SU-DHL-6 (cell line): ENCODE measurements at regions not wholly inside any gene's neighbourhood (a gene's known extent, or its start where the extent isn't known, plus 50 kb on each side); places are given as distances from the start of the nearest gene placed in this dataset.

Experiments
- H2AFZ ChIP-seq: fragments of 200-600 bp; sonication (generic); 2 replicates; pipeline ENCODE4 v1.6.1; 2014; ENCODE audit warnings: low read depth, mild to moderate bottlenecking, moderate library complexity, mixed read lengths, antibody characterized with exemption, low read length; ENCODE audit not compliant: severe bottlenecking
- H3F3A ChIP-seq: fragments of 200-600 bp; shearing (Covaris generic); 2 replicates; pipeline ENCODE4 v1.6.0; 2016; ENCODE audit warnings: antibody characterized with exemption, mild to moderate bottlenecking; ENCODE audit not compliant: insufficient read depth
- H3K27ac ChIP-seq: fragments of 200-600 bp; sonication (generic); 2 replicates; pipeline ENCODE4 v1.5.1; 2016; ENCODE audit warnings: low read depth, mild to moderate bottlenecking, low read length, moderate library complexity, mixed read lengths
- H3K27me3 ChIP-seq: fragments of 200-600 bp; sonication (generic), shearing (Covaris generic); 2 replicates; pipeline ENCODE4 v1.6.0; 2014; ENCODE audit warnings: mild to moderate bottlenecking, low read length
- H3K36me3 ChIP-seq: fragments of 200-600 bp; sonication (generic); 2 replicates; pipeline ENCODE4 v1.6.1; 2014; ENCODE audit warnings: mild to moderate bottlenecking, low read length, mixed read lengths
- H3K4me2 ChIP-seq: fragments of 300-600, 200-600 bp; shearing (Covaris generic), sonication (generic); 2 replicates; pipeline ENCODE4 v1.6.0; 2014; ENCODE audit warnings: low read length, low read depth, mild to moderate bottlenecking; ENCODE audit not compliant: poor library complexity, severe bottlenecking
- H3K4me3 ChIP-seq: fragments of 200-600 bp; sonication (generic); 2 replicates; pipeline ENCODE4 v1.5.1; 2014; ENCODE audit warnings: antibody characterized with exemption, low read length, mild to moderate bottlenecking, mixed read lengths; ENCODE audit not compliant: insufficient read depth, poor library complexity, severe bottlenecking
- H3K79me2 ChIP-seq: fragments of 200-600 bp; sonication (generic); 2 replicates; pipeline ENCODE4 v1.6.1; 2014; ENCODE audit warnings: mild to moderate bottlenecking, low read length, moderate library complexity; ENCODE audit not compliant: insufficient read depth
- H3K9ac ChIP-seq: fragments of 200-600 bp; sonication (generic); 2 replicates; pipeline ENCODE4 v1.7.0; 2014; ENCODE audit warnings: mild to moderate bottlenecking, low read length
- H3K9me2 ChIP-seq: fragments of 200-600 bp; sonication (generic); replicated peaks from 2 replicates; pipeline ENCODE4 v1.6.1; 2014; ENCODE audit warnings: low read length; ENCODE audit not compliant: insufficient read depth
- H3K9me3 ChIP-seq: fragments of 200-600 bp; sonication (generic); 2 replicates; pipeline ENCODE4 v1.6.1; 2014; ENCODE audit warnings: low read length, mixed read lengths; ENCODE audit not compliant: insufficient read depth
- H4K20me1 ChIP-seq: fragments of 200-600 bp; sonication (generic); 2 replicates; pipeline ENCODE4 v1.6.1; 2014; ENCODE audit warnings: low read depth, mild to moderate bottlenecking, antibody characterized with exemption, low read length, moderate library complexity, mixed read lengths
- EZH2phosphoT487 ChIP-seq: fragments of 200-600 bp; sonication (generic), shearing (Covaris generic); conservative IDR thresholded peaks from 2 replicates; pipeline ENCODE4 v1.6.1; 2018; ENCODE audit warnings: mild to moderate bottlenecking, antibody characterized with exemption, low read length, moderate library complexity, mixed read lengths
- TF ChIP-seq, protein P1 (sequence below): fragments of 200-600 bp; sonication (generic); IDR thresholded peaks from one replicate; pipeline ENCODE4 v1.5.1; 2017; ENCODE audit warnings: antibody characterized with exemption, mild to moderate bottlenecking, low read length, moderate library complexity; ENCODE audit not compliant: insufficient read depth, poor library complexity, severe bottlenecking

DNA sequence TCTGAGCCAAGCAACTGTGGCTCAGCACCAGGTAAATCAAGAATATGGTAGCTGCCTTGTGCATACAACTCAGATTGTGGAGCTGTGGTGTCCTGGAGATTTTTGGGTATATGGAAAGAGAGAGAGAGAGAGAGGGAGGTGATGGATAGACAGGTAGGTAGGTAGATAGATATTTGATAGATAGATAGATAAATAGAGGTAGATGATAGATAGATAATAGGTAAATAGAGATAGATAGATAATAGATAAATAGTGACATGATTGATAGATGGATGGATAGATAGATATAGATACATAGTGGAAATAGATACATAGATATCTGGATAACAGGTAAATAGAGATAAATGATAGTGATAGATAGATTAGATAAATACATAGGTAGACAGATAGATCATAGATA lies 206.3 kb downstream of the KLF6 start:
- Histone ChIP-seq H3K9me3 (no peaks in the 10 kb centered on the region), H3K36me3 (no peaks in the 10 kb centered on the region), H4K20me1 (no peaks in the 10 kb centered on the region), H3F3A (no peaks in the 10 kb centered on the region), H3K27me3 (no peaks in the 10 kb centered on the region), H3K79me2 (no peaks in the 10 kb centered on the region), H3K9ac (no peak overlapping the region), H3K4me2 (no peak overlapping the region), H3K4me3 (no peak overlapping the region), H3K27ac (no peak overlapping the region), H3K9me2 (no peaks in the 10 kb centered on the region), H2AFZ (no peak overlapping the region)
- TF ChIP-seq, protein P1, sequence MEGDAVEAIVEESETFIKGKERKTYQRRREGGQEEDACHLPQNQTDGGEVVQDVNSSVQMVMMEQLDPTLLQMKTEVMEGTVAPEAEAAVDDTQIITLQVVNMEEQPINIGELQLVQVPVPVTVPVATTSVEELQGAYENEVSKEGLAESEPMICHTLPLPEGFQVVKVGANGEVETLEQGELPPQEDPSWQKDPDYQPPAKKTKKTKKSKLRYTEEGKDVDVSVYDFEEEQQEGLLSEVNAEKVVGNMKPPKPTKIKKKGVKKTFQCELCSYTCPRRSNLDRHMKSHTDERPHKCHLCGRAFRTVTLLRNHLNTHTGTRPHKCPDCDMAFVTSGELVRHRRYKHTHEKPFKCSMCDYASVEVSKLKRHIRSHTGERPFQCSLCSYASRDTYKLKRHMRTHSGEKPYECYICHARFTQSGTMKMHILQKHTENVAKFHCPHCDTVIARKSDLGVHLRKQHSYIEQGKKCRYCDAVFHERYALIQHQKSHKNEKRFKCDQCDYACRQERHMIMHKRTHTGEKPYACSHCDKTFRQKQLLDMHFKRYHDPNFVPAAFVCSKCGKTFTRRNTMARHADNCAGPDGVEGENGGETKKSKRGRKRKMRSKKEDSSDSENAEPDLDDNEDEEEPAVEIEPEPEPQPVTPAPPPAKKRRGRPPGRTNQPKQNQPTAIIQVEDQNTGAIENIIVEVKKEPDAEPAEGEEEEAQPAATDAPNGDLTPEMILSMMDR, result no peak
- no peak for TF ChIP-seq EZH2phosphoT487

DNA sequence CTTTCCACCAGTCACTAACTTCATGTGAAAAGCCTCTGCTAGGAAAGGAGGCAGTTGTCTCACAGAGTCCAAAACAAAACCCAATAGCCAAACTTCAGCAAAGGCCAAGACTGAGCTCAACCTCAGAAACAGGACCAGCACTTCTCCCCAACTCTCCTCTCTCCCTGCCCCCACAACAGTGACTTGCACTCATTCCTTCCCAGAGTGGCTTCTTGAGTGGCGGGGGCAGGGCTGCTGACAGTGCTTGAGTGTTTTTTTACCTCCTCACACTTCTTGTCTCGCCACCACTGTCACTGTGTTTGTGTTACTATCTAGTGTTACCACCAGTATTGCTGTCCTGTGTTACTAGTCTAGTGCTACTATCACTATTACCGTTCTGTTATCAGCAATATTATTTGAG lies 206.8 kb downstream of the KLF6 start:
- H2AFZ ChIP-seq, result no peak overlapping the region

DNA sequence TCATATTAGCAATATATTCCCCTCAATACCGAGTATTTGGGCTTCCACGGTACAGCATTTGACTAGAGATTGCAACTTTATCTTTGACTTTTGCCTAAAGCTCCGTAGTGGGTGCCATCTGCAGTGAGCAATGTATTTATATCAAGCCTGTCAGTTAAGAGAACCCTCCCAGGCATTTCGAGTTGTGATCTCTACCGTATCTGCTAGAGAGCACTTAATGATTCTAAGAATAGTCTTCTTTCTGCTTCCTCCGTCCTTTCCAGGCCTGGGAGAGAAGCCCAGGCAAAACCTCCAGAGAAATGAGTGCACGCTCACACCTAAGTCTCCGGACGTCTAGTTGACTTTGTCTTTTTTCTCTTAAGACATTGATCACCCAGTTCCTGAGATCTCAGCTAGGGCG lies 210.6 kb downstream of the KLF6 start:
- no peak for TF ChIP-seq EZH2phosphoT487
- TF ChIP-seq, protein P1, result no peak
- H2AFZ ChIP-seq, result no peak overlapping the region
- no peaks in the 10 kb centered on the region; the same call in 1 of the 2 replicates for H3K9me2 ChIP-seq
- no peaks in the 10 kb centered on the region for H3K27me3 ChIP-seq
- H3K27ac ChIP-seq, result no peak overlapping the region
- no peaks in the 10 kb centered on the region for H3F3A ChIP-seq
- no peaks in the 10 kb centered on the region for H3K36me3 ChIP-seq
- no peak overlapping the region for H3K9ac ChIP-seq
- H4K20me1 ChIP-seq, result no peaks in the 10 kb centered on the region
- H3K79me2 ChIP-seq, result no peaks in the 10 kb centered on the region
- H3K4me3 ChIP-seq, result no peak overlapping the region
- H3K9me3 ChIP-seq, result no peaks in the 10 kb centered on the region
- H3K4me2 ChIP-seq, result no peak overlapping the region

More for the DNA sequence above, 206.8 kb downstream of the KLF6 start:
- no peak overlapping the region for H3K27ac ChIP-seq
- H3K79me2 ChIP-seq, result no peaks in the 10 kb centered on the region
- no peaks in the 10 kb centered on the region for H3K9me3 ChIP-seq
- no peaks in the 10 kb centered on the region for H4K20me1 ChIP-seq
- H3K4me3 ChIP-seq, result no peak overlapping the region
- no peaks in the 10 kb centered on the region for H3K27me3 ChIP-seq
- H3K9ac ChIP-seq, result no peak overlapping the region
- H3K4me2 ChIP-seq, result no peak overlapping the region
- TF ChIP-seq, protein P1, result no peak
- TF ChIP-seq EZH2phosphoT487, result no peak
- H3K36me3 ChIP-seq, result no peaks in the 10 kb centered on the region
- no peaks in the 10 kb centered on the region for H3F3A ChIP-seq
- H3K9me2 ChIP-seq, result no peaks in the 10 kb centered on the region
